HG02610 (cell line): ENCODE measurements at regions not wholly inside any gene's neighbourhood (a gene's known extent, or its start where the extent isn't known, plus 50 kb on each side); places are given as distances from the start of the nearest gene placed in this dataset.

Experiments used
- ATAC-seq: cut with Tn5 transposase; IDR thresholded peaks from one replicate; pipeline ENCODE4 v1.9.1; 2021; ENCODE audit warnings: mild to moderate bottlenecking, moderate library complexity; ENCODE audit not compliant: unreplicated experiment

GRCh38 chr5:135249658-135250057 lies 149.4 kb downstream of the MACROH2A1 start:
- ATAC-seq, result no peak

GRCh38 chr5:135248801-135249231 lies 150.2 kb downstream of the MACROH2A1 start:
- no peak for ATAC-seq

- no peak for ATAC-seq
Measured at GRCh38 chr5:135246923-135247795, 151.9 kb downstream of the MACROH2A1 start.

GRCh38 chr5:135246605-135246922 lies 152.5 kb downstream of the MACROH2A1 start:
- ATAC-seq, result no peak

GRCh38 chr5:135245521-135246499 lies 153.2 kb downstream of the MACROH2A1 start:
- ATAC-seq, result no peak

GRCh38 chr5:135244620-135245021 lies 154.4 kb downstream of the MACROH2A1 start:
- no peak for ATAC-seq

- no peak for ATAC-seq
Measured at GRCh38 chr5:135243556-135244285, 155.3 kb downstream of the MACROH2A1 start.

GRCh38 chr5:135242866-135243555 lies 156.0 kb downstream of the MACROH2A1 start:
- ATAC-seq, result no peak

- ATAC-seq, result no peak
Measured at GRCh38 chr5:135242021-135242865, 156.8 kb downstream of the MACROH2A1 start.

GRCh38 chr5:135241536-135241935 lies 157.5 kb downstream of the MACROH2A1 start:
- no peak for ATAC-seq

- ATAC-seq, result no peak
Measured at GRCh38 chr5:135240781-135241360, 158.2 kb downstream of the MACROH2A1 start.

- no peak for ATAC-seq
Measured at GRCh38 chr5:135240283-135240633, 158.8 kb downstream of the MACROH2A1 start.

- ATAC-seq, result no peak
Measured at GRCh38 chr5:135239453-135240282, 159.4 kb downstream of the MACROH2A1 start.

- ATAC-seq, result no peak
Measured at GRCh38 chr5:135238622-135239452, 160.2 kb downstream of the MACROH2A1 start.

GRCh38 chr5:135237748-135238103 lies 161.3 kb downstream of the MACROH2A1 start:
- ATAC-seq, result no peak

GRCh38 chr5:135236908-135237747 lies 161.9 kb downstream of the MACROH2A1 start:
- no peak for ATAC-seq
